HepG2 (cell line): ENCODE measurements at regions not wholly inside any gene's neighbourhood (a gene's known extent, or its start where the extent isn't known, plus 50 kb on each side); places are given as distances from the start of the nearest gene placed in this dataset.

Source experiments
- ATAC-seq: fragments of 200-7000 bp; cut with Tn5 transposase; 3 replicates; pipeline ENCODE4 v1.9.1; 2020; ENCODE audit warnings: mild to moderate bottlenecking, moderate library complexity
- BruUV-seq: library from RNA; stranded (reverse); fragments of 400-500 nt; replicated peaks from 2 replicates; lab custom pipeline; 2021; lab: Mats Ljungman, UMichigan
- CTCF ChIA-PET: fragments of 300-600 bp; formaldehyde crosslinking; extraction: SDS; loops from one replicate; lab custom pipeline; 2021; ENCODE audit warnings: low total read pairs, inconsistent platforms, low intra/inter-chr PET ratio; lab: Yijun Ruan, JAX
- POLR2A ChIA-PET: fragments of 350-600 bp; sonication (Branson Sonifier 250); formaldehyde crosslinking; loops from one replicate; lab custom pipeline; 2020; ENCODE audit warnings: antibody characterized with exemption, inconsistent platforms; lab: Yijun Ruan, JAX
- DNase-seq: peaks from one replicate; pipeline ENCODE4 v3.0.0-alpha.2; 2015; ENCODE audit warnings: low spot score
- FAIRE-seq: peaks from 3 replicates; lab custom pipeline; 2011; peaks lifted over from hg19 to GRCh38; lab: Jason Lieb, UNC
- H2AFZ ChIP-seq: one replicate; pipeline ENCODE4 v1.6.1; 2011; ENCODE audit warnings: low read length, inconsistent platforms
- H3K27ac ChIP-seq: fragments of 300-600 bp; 3 replicates; pipeline ENCODE4 v1.8.0; 2011; ENCODE audit warnings: mixed run types, mild to moderate bottlenecking, mixed read lengths, low read length, inconsistent platforms; ENCODE audit not compliant: insufficient read depth; ENCODE audit errors: extremely low read length
- H3K27me3 ChIP-seq, 2 experiments: fragments of 200-600 bp in 1 of 2; 2 replicates in 1 of 2; 3 replicates in 1 of 2; pipeline versions ENCODE4 v1.6.0 to v1.8.0; 2011; ENCODE audit warnings: low read length in 2 of 2, mild to moderate bottlenecking in 2 of 2, moderate library complexity in 2 of 2, inconsistent platforms in 1 of 2; ENCODE audit not compliant: insufficient read depth in 2 of 2, control insufficient read depth in 1 of 2
- H3K36me3 ChIP-seq, 2 experiments: fragments of 200-600 bp in 1 of 2; replicated peaks in 1 of 2; 2 replicates in 1 of 2; 3 replicates in 1 of 2; pipeline versions ENCODE4 v1.5.1 to v1.8.0; 2011; ENCODE audit warnings: low read length in 2 of 2, inconsistent platforms in 1 of 2; ENCODE audit not compliant: insufficient read depth in 2 of 2, control insufficient read depth in 1 of 2
- H3K4me1 ChIP-seq: 2 replicates; pipeline ENCODE4 v1.5.1; 2012; ENCODE audit warnings: low read length, inconsistent platforms; ENCODE audit not compliant: insufficient read depth
- H3K4me2 ChIP-seq: 2 replicates; pipeline ENCODE4 v1.6.0; 2011; ENCODE audit warnings: low read depth, low read length, inconsistent platforms
- H3K4me3 ChIP-seq, 3 experiments: fragments of 200-600 bp in 1 of 3; sonication (generic), shearing (Covaris generic) in 1 of 3; replicated peaks in 1 of 3; 2 replicates each; pipeline ENCODE4 v1.5.1; 2011 to 2016; ENCODE audit warnings: low read length in 3 of 3, inconsistent platforms in 2 of 3, low read depth in 2 of 3, mild to moderate bottlenecking in 2 of 3, control low read depth in 1 of 3, mixed read lengths in 1 of 3; ENCODE audit not compliant: insufficient read depth in 1 of 3
- H3K79me2 ChIP-seq: one replicate; pipeline ENCODE4 v1.6.1; 2011; ENCODE audit warnings: low read length, inconsistent platforms; ENCODE audit not compliant: insufficient read depth
- H3K9ac ChIP-seq: 2 replicates; pipeline ENCODE4 v1.6.0; 2011; ENCODE audit warnings: mild to moderate bottlenecking, low read depth, low read length, inconsistent platforms; ENCODE audit not compliant: insufficient read depth
- H3K9me3 ChIP-seq: 2 replicates; pipeline ENCODE4 v1.5.1; 2012; ENCODE audit warnings: mild to moderate bottlenecking, low read length
- H4K20me1 ChIP-seq: 2 replicates; pipeline ENCODE4 v1.6.0; 2011; ENCODE audit warnings: inconsistent platforms, mild to moderate bottlenecking, low read length, moderate library complexity; ENCODE audit not compliant: insufficient read depth
- ASH2L ChIP-seq: fragments of 300-600, 200-600 bp; sonication (generic); IDR thresholded peaks from 2 replicates; pipeline ENCODE4 v1.7.0; 2017; ENCODE audit warnings: low read depth, mild to moderate bottlenecking, moderate library complexity, mixed read lengths, low read length; ENCODE audit not compliant: insufficient read length
- CBX2 ChIP-seq, 2 experiments: fragments of 200-600 bp in 1 of 2; sonication (generic); formaldehyde crosslinking in 1 of 2; IDR thresholded peaks; 2 replicates each; pipeline versions ENCODE4 v1.7.0 to v1.8.1; 2018 to 2022; ENCODE audit warnings: low read depth in 2 of 2, low read length in 1 of 2, mild to moderate bottlenecking in 1 of 2, missing genetic modification reagents in 1 of 2
- HMGXB4 ChIP-seq, 2 experiments: sonication (generic) in 1 of 2; formaldehyde crosslinking in 1 of 2; IDR thresholded peaks; 2 replicates each; pipeline versions ENCODE4 v1.4.0 to v1.6.1; 2018 to 2020; ENCODE audit warnings: missing genetic modification reagents in 2 of 2, borderline replicate concordance in 1 of 2, low read depth in 1 of 2, mild to moderate bottlenecking in 1 of 2, missing biosample characterization in 1 of 2
- MED1 ChIP-seq: sonication (generic); formaldehyde crosslinking; IDR thresholded peaks from 2 replicates; pipeline ENCODE4 v1.4.0; 2020; ENCODE audit warnings: missing genetic modification reagents
- MEIS2 ChIP-seq: sonication (generic); formaldehyde crosslinking; IDR thresholded peaks from 2 replicates; pipeline ENCODE4 v1.9.0; 2021; ENCODE audit warnings: mild to moderate bottlenecking, missing genetic modification reagents
- NCOR1 ChIP-seq: fragments of 200-600 bp; sonication (generic); IDR thresholded peaks from 2 replicates; pipeline ENCODE4 v1.7.0; 2017; ENCODE audit warnings: antibody characterized with exemption, low read length, borderline replicate concordance
- ZNF263 ChIP-seq: sonication (generic); formaldehyde crosslinking; IDR thresholded peaks from 2 replicates; pipeline ENCODE4 v1.4.0; 2020; ENCODE audit warnings: missing genetic modification reagents
- ZNF30 ChIP-seq: sonication (generic); formaldehyde crosslinking; IDR thresholded peaks from 2 replicates; pipeline ENCODE4 v1.5.0; 2020; ENCODE audit warnings: mild to moderate bottlenecking, missing genetic modification reagents
- ZNF549 ChIP-seq: sonication (generic); formaldehyde crosslinking; IDR thresholded peaks from 2 replicates; pipeline ENCODE4 v1.5.0; 2020; ENCODE audit warnings: missing genetic modification reagents
- ZNF737 ChIP-seq: sonication (generic); formaldehyde crosslinking; IDR thresholded peaks from 2 replicates; pipeline ENCODE4 v1.5.0; 2020; ENCODE audit warnings: missing genetic modification reagents, mild to moderate bottlenecking, borderline replicate concordance
- ZNF780A ChIP-seq: sonication (generic); formaldehyde crosslinking; IDR thresholded peaks from 2 replicates; pipeline ENCODE4 v1.8.0; 2022; ENCODE audit warnings: mild to moderate bottlenecking, missing genetic modification reagents, moderate library complexity
- WGBS: methylation state at CpG from one replicate; pipeline ENCODE4 v1.1.6; 2017; ENCODE audit warnings: low lambda C conversion rate; 5-methylcytosine and 5-hydroxymethylcytosine counted together
- in situ Hi-C: cut with HindIII; loops from 2 replicates; pipeline ENCODE4 v1.10.0; 2017; ENCODE audit warnings: low pct_unique_long_range_greater_than_20kb; ENCODE audit not compliant: extremely low pct_ligation_motif_present
- intact Hi-C: fragments of 100-400 bp; cut with micrococcal nuclease; formaldehyde crosslinking; loops from one replicate; pipeline ENCODE4 v1.10.0; 2022; ENCODE audit not compliant: unreplicated experiment
- TF ChIP-seq, protein P1 (sequence below): IDR thresholded peaks from 2 replicates; pipeline ENCODE4 v1.6.1; 2018; ENCODE audit warnings: missing genetic modification reagents
- TF ChIP-seq, protein P2 (sequence below): IDR thresholded peaks from 2 replicates; pipeline ENCODE4 v1.6.1; 2016; ENCODE audit warnings: mild to moderate bottlenecking, missing biosample characterization, missing genetic modification reagents

GRCh38 chr4:79013756-79014155 is 74.5 kb upstream of the PAQR3 start (continued):
- TF ChIP-seq, protein P1, sequence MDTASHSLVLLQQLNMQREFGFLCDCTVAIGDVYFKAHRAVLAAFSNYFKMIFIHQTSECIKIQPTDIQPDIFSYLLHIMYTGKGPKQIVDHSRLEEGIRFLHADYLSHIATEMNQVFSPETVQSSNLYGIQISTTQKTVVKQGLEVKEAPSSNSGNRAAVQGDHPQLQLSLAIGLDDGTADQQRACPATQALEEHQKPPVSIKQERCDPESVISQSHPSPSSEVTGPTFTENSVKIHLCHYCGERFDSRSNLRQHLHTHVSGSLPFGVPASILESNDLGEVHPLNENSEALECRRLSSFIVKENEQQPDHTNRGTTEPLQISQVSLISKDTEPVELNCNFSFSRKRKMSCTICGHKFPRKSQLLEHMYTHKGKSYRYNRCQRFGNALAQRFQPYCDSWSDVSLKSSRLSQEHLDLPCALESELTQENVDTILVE (CRISPR knock-in tag), result no peak

GRCh38 chr4:78990938-78991810 is 51.9 kb upstream of the PAQR3 start:
- CTCF ChIA-PET, result no interaction called here
- POLR2A ChIA-PET, result no interaction called here
- no peak for FAIRE-seq

More at GRCh38 chr4:78990938-78991810, 51.9 kb upstream of the PAQR3 start:
- intact Hi-C loops, result no loop called here
- WGBS, result 0% methylated on average over 3 of the region's 4 CpGs
- Histone ChIP-seq H4K20me1 (no peaks in the 10 kb centered on the region), H3K27ac (no peak overlapping the region), H3K79me2 (no peaks in the 10 kb centered on the region), H3K36me3 (no peaks in the 10 kb centered on the region), H3K9ac (no peak overlapping the region), H3K4me2 (no peak overlapping the region), H2AFZ (no peak overlapping the region), H3K4me3 (no peak overlapping the region), H3K9me3 (no peaks in the 10 kb centered on the region), H3K4me1 (no peaks in the 10 kb centered on the region), H3K27me3 (no peaks in the 10 kb centered on the region)
- BruUV-seq, result no TSS peak
- TF ChIP-seq ZNF780A (CRISPR knock-in tag) (no peak), MEIS2 (CRISPR knock-in tag) (no peak), CBX2 (IDR thresholded peaks at IDR 0.05; ENCODE audit: low read depth, low read length) (no peak), CBX2 (CRISPR knock-in tag; IDR thresholded peaks at IDR 0.05; ENCODE audit: low read depth) (no peak), ZNF549 (CRISPR knock-in tag) (no peak), MED1 (CRISPR knock-in tag) (no peak), NCOR1 (no peak), ASH2L (no peak), ZNF263 (CRISPR knock-in tag) (no peak), ZNF737 (CRISPR knock-in tag) (no peak), ZNF30 (CRISPR knock-in tag) (no peak), HMGXB4 (CRISPR knock-in tag; IDR thresholded peaks at IDR 0.05; ENCODE audit: borderline replicate concordance in 1 of 2, low read depth in 1 of 2) (no peak)
- TF ChIP-seq, protein P2, sequence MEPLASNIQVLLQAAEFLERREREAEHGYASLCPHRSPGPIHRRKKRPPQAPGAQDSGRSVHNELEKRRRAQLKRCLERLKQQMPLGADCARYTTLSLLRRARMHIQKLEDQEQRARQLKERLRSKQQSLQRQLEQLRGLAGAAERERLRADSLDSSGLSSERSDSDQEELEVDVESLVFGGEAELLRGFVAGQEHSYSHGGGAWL (CRISPR knock-in tag), result no peak
- ATAC-seq, result no peak
- in situ Hi-C loops, result no loop called here
- no peak for DNase-seq
